ENCODE measurements at regions not wholly inside any gene's neighbourhood (a gene's known extent, or its start where the extent isn't known, plus 50 kb on each side); places are given as distances from the start of the nearest gene placed in this dataset.
"Not testable (repeated sequence)": the region's sequence is repeated elsewhere in the genome, so short reads cannot be mapped to it uniquely, and the experiment has no call there.

DNA sequence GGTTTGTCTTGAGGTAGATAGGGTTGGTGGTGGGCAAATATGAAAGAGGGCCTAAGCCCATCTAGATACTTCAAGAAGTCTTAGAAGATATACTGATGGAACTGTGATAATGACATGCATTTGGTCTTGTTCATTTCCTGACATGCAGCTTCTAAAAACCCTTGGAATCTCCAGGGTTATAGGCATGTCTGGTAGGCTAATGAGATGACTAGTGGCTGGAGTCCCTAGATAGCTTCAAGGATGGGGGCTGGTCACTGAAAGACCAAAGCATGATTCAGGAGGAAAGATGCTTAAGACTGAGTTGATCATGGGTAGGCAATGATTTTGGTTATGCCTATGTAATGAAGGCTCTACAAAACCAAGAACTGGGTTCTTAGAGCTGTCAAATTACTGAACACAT is 217.9 kb upstream of the MOCS1 start:
- DNase-seq (ENCODE audit: low read depth), result no peak

GRCh38 chr6:40148882-40149573 is 214.8 kb upstream of the MOCS1 start:
- DNase-seq (ENCODE audit: low read depth), result no peak

GRCh38 chr6:40146902-40147301 is 212.6 kb upstream of the MOCS1 start:
- no peak for DNase-seq (ENCODE audit: low read depth)

- no peak for DNase-seq (ENCODE audit: low read depth)
These were observed 205.2 kb upstream of the MOCS1 start for GRCh38 chr6:40139447-40139846.

DNA sequence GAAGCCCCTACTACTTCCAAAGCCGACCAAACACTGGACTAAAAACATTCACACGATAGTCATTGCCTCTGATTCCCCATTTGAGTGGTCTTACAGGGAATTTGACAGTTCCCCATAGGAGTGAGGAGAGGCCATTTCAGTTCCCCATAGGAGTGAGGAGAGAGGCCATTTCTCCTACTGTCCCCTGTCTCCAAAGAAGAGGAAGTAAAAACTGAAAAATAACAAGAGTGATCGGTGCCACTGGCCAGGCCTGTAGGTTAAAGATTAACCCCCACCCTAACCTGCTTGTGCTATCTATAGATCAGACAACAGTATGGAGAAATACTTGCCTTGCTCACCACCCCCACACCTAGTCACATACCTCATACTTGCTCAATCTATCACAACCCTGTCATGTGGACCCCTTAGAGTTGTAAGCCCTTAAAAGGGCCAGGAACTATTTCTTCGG is 204.0 kb upstream of the MOCS1 start:
- no peak for DNase-seq (ENCODE audit: low read depth)

DNA sequence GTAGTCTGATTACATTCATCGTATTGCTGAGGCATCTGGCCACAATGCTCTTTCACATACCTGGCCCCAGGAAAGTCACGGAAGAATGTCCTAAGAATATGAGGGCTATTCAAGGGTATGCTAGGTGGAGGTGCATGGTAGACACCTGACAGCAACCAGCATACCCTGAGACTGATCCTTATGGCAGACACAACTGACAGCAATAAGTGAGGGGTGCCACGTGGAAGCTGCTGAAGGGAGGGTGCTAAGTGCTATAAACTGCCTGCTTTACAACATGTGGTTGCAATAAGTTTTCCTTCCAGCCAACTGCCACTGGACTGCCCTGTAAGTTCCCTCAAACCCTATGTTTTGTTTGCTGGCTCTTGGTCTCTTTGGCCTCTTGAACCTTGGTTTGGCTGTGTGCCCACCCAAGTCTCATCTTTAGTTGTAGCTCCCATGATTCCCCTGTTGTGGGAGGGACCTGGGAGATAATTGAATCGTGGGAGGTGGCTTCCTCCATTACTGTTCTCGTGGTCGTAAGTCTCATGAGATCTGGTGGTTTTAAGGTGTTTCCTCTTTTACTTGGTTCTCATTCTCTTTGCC is 201.3 kb upstream of the MOCS1 start:
- no peak for DNase-seq (ENCODE audit: low read depth)

- not testable (repeated sequence) for DNase-seq (ENCODE audit: low read depth)
These were observed 199.7 kb upstream of the MOCS1 start for GRCh38 chr6:40133981-40134380.

GRCh38 chr6:40131675-40132074 is 197.4 kb upstream of the MOCS1 start:
- DNase-seq (ENCODE audit: low read depth), result no peak

- no peak for DNase-seq (ENCODE audit: low read depth)
These were observed 193.9 kb upstream of the MOCS1 start for GRCh38 chr6:40128127-40128526.

DNA sequence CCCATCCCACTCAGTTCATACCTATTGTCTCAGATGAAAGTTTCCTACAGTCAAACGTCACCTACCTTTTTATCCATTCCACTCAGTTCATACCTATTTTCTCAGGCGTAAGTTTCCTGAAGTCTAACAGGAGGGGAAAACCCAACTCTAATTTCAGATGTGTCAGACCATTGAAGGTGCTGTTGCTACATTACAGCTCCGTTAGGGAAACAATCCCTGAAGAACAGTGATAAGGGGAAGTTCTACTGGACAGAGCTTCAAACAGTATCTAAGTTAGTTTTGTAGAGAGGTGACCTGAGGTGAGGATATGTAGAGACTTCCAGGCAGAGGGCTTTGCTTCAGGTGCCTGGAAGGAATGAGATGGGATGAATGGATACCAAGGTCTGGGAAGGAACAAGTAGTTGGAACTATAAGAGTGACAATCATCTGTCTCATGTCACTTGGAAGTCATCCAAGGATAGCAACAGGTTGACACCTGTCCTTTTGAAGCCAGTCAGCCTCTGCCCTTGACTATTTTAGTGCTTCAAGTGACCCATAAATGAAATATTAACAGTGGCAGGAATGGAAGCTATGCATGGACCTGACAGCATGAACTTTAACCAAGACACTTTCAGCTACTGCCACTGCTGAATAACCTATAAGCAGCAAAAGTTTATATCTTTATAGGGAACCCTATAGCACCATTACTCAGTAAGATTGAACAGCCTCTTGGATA is 191.6 kb upstream of the MOCS1 start:
- no peak for DNase-seq (ENCODE audit: low read depth)

DNA sequence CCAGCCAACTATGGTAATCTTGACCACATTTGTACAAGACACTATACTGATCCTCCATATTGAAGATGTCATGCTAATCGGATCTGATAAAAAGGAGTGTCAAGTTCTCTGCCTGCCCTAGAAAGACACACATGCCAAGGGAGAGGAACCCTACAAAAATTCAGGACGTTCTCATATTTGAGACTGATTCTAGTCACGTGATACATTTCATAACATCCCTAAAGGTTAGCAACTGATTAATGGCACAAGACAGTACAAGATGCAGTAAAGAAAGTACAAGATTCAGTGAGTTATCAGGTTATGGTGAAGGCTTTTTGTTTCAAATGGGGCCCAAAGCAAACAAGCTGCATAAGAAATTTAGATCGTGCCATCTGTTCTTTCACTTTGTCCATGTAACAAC is 190.7 kb upstream of the MOCS1 start:
- DNase-seq (ENCODE audit: low read depth), result no peak

GRCh38 chr6:40116832-40117231 is 182.6 kb upstream of the MOCS1 start:
- no peak for DNase-seq (ENCODE audit: low read depth)

DNA sequence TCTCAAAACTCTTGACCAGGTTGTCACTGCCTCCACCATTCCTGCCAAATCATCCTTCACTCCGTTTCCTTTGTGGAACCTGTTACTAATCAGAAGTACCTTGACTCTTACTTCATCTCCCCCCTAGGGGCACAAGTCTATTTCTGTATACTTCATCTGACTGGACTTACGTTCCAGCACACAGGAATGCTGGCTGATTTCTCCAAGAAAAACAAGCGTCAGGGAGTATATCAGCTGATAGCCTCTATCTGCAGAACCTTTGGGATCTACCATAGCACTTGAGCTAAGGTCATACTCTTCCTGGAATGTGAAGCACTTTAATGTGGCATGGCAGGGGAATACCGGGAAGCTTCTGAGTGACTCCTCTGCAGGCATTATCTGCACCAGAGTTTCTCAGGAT is 178.1 kb upstream of the MOCS1 start:
- DNase-seq (ENCODE audit: low read depth), result no peak

GRCh38 chr6:40108736-40109135 is 174.5 kb upstream of the MOCS1 start:
- no peak for DNase-seq (ENCODE audit: low read depth)

DNA sequence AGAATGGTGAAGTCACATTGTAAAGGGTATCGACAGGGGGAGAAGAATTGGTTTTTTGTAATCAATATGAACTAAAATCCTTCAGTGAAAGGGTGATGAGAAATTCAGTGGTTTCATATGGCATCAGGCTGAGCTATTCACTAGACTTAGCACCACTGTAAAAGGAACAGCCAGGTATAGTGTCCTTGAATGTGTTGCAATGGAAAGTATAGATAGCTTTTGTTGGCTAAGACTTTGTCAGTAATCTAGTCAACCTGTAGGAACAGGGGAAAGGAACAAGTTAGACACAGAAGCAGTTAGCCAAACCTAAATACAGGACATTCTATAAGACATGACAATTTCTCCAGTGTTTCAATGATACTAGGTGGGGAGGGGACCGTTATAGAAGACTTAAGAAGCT is 172.6 kb upstream of the MOCS1 start:
- DNase-seq (ENCODE audit: low read depth), result no peak

DNA sequence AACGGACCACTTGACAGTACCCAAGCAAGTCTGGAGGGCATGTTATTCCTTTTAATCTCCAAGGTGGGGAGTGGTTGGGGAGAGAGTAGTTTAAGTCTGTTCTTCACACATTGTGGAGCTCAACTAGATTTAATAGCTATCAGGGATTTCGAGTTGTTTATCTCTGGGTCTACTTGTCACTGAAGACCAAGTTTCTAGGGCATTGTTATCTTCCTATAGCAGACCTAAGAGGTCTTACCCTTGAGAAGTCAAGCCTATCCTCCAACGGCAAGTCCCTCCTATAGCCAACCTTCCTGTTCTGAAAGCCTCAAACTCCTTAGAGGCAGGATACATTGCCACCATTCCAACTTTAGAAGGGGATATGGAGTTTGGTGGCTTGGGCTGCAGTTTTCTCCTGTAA is 164.5 kb upstream of the MOCS1 start:
- DNase-seq (ENCODE audit: low read depth), result no peak

DNA sequence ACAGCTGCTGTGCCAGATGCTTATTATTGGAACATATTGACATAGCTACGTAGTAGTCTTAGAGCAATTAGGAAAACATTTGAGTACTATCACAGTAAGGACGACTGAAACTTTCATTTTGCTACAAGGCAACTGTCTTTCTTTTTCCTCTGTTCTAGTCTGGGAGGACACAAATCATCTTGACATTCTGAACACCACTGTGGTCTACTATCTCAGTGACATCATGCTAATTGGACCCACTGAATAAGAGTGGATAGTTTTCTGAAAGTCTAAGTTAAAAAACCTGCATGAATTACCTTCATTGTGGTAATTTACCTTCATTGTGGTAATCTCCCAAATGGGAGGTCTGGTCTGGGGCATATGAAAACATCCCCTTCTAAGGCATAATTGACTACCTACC is 163.3 kb upstream of the MOCS1 start:
- DNase-seq (ENCODE audit: low read depth), result no peak

GRCh38 chr6:40083141-40083920 is 149.1 kb upstream of the MOCS1 start:
- no peak for DNase-seq (ENCODE audit: low read depth)

DNA sequence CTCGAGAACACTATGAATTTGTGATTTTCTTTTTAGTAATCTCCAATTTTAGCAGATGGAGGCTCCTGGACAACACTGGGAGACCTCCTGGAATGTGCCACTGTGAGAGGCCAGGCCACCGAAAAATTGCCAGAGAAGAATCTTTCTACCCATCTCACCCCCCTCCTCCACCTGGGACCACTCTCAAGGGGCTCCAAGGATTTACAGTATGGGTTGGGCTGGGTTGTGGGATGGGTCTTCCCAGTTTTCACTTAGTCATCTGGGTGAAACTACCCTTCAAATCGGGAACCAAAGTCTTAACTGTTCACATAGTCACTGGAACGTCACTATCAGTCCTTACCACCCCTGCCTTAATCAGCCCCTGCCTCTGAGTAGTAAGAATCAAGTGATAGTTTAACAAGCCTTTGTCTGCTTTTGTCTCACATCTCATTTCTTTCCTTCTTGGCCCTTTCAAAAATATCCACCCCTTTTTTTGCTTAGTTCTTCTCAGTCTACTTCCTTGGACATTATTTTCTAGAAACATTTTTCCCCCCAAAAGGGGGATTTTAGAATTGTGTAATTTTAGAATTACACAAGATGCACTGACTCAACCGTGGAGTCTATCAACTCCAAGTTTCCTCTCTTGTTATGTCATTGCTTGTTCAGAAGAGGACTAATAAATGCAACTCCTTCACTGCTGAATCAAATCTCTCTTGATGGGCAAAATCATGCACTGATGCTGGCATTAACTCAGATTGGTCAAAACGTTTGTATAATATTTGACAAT is 148.2 kb upstream of the MOCS1 start:
- no peak for DNase-seq (ENCODE audit: low read depth)

DNA sequence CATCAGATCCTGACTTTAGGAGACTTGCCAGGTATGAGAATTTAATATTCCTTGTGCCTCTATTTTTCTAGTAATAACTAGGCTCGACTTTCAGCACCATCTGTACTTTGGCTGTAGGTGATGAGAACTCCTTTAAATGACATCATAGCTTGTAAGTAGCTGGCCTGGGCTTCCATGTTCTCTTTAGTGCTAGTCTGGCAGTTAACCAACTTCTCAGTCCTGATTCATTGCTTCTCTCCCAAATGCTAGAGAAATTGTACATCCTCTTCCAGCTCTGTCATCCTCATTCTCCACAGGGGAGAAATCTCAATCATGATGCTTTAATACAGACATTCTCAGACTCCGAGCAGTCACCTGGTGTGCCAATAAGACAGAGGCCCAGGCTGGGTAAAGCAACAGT is 143.5 kb upstream of the MOCS1 start:
- DNase-seq (ENCODE audit: low read depth), result no peak

DNA sequence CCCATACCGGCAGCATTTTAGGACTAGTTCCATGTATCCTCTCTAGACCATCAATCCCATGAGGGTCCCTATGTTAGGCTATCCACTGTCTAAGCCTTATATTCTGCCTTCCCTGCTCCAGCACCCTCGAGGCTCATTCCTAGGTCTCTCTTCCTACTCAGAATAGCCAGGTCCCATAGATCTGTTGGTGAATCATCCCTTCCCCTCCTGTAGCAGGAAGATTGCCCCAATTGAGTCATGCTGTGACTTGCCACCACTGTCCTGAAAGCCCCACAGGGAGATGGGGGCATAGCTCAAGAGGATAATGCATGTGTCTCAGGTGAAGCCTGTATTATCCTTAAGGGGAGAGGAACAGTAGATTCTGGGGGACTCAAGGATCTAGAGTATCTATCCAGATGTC is 143.1 kb upstream of the MOCS1 start:
- DNase-seq (ENCODE audit: low read depth), result no peak

GRCh38 chr6:40075056-40075590 is 140.9 kb upstream of the MOCS1 start:
- no peak for DNase-seq (ENCODE audit: low read depth)
